Fibroblast of pulmonary artery (primary cell): ENCODE measurements at regions not wholly inside any gene's neighbourhood (a gene's known extent, or its start where the extent isn't known, plus 50 kb on each side); places are given as distances from the start of the nearest gene placed in this dataset.
"Not testable (repeated sequence)": the region's sequence is repeated elsewhere in the genome, so short reads cannot be mapped to it uniquely, and the experiment has no call there.

Experiments
- DNase-seq: peaks from one replicate; pipeline ENCODE4 v3.0.0-alpha.2; 2010; ENCODE audit warnings: low read depth
- H3K4me3 ChIP-seq: replicated peaks from 2 replicates; pipeline ENCODE4 v1.5.1; 2011; ENCODE audit warnings: low read depth, mild to moderate bottlenecking, control low read depth, low read length, moderate library complexity
- TF ChIP-seq, protein P1 (sequence below): IDR thresholded peaks from 2 replicates; pipeline ENCODE4 v1.5.1; 2011; ENCODE audit warnings: mild to moderate bottlenecking, control low read depth, low read length, inconsistent platforms; ENCODE audit errors: missing control alignments

DNA sequence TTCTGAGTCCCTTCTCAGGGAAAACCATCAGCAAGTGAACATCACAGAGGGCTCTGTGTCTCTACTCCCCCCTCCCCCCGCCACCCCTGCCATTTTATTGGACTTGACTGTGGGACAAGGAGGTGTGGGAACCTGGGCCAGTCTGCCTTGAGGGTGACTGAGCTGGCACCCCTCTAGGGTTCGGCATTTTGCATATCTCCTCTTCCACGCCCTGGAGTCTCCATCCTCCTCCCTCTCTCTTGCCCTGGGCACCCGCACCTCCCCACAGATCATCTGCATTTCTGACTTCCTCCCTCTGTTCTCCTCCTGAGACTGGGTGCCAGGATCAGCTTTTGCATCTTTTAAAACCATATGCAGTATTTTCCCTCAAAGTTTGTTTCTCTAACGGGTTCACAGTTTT, 107.1 kb upstream of the ERRFI1 start:
- peak; percentile 29 for DNase-seq
- TF ChIP-seq, protein P1, sequence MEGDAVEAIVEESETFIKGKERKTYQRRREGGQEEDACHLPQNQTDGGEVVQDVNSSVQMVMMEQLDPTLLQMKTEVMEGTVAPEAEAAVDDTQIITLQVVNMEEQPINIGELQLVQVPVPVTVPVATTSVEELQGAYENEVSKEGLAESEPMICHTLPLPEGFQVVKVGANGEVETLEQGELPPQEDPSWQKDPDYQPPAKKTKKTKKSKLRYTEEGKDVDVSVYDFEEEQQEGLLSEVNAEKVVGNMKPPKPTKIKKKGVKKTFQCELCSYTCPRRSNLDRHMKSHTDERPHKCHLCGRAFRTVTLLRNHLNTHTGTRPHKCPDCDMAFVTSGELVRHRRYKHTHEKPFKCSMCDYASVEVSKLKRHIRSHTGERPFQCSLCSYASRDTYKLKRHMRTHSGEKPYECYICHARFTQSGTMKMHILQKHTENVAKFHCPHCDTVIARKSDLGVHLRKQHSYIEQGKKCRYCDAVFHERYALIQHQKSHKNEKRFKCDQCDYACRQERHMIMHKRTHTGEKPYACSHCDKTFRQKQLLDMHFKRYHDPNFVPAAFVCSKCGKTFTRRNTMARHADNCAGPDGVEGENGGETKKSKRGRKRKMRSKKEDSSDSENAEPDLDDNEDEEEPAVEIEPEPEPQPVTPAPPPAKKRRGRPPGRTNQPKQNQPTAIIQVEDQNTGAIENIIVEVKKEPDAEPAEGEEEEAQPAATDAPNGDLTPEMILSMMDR, result no peak
- no peak overlapping the region for H3K4me3 ChIP-seq

DNA sequence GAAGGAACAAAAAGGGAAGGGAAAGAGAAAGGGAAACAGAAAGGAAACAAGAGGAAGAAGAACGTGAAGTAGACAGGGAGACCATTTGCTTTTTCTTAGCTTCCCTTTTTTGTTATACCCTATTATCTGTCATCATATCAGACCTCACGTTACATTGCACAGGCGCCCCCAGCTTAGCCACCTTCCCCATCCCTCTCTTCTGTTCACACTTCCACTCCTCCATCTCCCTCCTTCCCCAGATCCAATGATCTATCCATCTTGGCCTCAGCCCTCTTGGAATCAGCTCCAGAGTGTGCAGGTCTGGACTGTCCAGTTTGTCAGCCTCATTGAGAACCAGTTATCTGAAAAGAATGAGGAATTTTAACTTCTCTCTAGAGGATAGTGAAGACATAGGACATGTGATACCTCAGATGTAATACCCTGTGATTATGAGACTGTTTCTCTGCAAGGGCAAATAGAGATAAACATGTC, 101.1 kb upstream of the ERRFI1 start:
- TF ChIP-seq, protein P1, result no peak
- DNase-seq, result peak; percentile 22

DNA sequence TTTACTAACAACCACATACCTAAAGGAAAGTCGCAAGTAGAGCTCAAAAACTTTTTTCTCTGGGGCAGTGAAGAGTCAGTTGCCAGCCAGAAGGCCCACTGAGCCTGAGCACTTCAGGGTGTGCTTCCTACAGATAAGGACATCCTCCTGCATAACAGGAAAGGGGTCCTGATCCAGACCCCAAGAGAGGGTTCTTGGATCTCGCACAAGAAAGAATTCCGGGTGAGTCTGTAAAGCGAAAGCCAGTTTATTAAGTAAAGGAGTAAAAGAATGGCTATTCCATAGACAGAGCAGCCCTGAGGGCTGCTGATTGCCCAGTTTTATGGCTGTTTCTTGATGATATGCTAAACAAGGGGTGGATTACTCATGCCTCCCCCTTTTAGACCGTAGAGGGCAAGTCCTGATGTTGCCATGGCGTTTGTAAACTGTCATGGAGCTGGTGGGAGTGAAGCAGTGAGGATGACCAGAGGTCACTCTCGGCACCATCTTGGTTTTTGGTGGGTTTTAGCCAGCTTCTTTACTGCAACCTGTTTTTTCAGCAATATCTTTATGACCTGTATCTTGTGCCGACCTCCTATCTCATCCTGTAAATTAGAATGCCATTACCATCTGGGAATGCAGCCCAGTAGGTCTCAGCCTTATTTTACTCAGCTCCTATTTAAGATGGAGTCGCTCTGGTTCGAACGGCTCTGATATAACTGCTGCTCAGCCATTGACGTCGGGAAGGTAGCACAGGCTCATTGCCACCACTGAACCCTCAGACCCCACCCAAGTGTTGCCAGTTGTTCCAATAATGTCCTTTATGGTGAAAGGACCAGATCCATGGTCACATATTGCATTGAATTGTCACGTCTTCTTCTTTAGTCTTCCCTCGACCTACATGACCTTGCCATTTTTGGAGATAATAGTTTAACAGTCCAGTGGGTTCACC, 96.6 kb upstream of the ERRFI1 start:
- peak; percentile 52 for DNase-seq

More for the DNA sequence above, 101.1 kb upstream of the ERRFI1 start:
- no peak overlapping the region for H3K4me3 ChIP-seq

DNA sequence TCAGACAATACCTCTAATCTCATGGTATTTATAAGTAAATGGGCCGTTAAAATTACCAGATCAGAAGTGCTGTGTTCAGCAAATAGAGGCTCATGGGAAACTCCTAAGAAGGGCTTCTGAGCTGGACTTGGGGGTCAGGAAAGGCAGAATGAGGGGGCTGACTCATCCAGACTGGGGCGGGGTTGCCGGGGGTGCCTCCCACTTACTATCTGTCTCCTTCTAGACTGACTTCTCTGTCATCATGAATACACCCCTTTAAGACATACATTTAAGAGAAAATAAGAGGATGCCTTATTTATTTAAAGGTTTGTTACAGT, 96.0 kb upstream of the ERRFI1 start:
- DNase-seq, result peak; percentile 49
- H3K4me3 ChIP-seq, result no peak overlapping the region

More for the DNA sequence above, 96.6 kb upstream of the ERRFI1 start:
- TF ChIP-seq, protein P1, result no peak
- H3K4me3 ChIP-seq, result no peak overlapping the region

DNA sequence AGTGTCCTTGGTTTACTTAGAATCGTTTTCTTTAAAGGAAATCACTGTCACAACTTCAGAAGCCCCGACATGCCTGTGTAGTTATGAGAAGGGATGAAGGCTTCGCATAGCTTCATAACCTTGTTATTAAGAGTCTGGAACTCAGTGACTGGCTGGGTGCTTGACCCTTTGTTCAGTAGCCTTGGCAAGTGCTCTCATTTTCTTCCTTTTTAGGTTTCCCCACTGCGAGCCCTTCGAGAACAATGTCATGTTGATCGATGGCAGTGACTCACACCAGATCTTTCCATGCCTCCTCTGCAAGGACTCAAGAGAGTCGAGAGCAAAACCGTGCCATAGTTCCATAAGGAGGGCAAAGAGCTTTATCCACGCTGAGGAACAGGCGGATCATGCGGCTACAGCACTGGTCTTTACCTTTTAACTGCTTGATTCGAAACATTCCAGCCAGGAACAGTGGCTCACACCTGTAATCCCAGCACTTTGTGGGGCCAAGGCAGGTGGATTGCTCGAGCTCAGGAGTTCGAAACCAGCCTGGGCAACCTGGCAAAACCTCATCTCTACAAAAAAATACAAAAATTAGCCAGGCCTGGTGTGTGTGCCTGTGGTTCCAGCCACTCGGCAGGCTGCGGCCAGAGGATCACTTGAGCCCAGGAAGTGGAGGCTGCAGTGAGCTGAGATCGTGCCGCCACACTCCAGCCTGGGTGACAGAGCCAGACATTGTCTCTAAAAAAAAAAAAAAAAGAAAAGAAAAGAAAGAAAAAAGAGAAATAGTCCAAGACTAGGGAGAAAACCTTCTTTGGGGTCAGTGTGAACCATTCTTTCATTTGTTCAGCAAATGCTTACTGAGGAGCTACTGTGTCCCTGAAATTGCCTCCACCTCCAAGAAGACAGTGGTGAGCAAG, 95.4 kb upstream of the ERRFI1 start:
- TF ChIP-seq, protein P1, result no peak
- peak; percentile 94 for DNase-seq
- H3K4me3 ChIP-seq, result no peak overlapping the region

More for the DNA sequence above, 96.0 kb upstream of the ERRFI1 start:
- TF ChIP-seq, protein P1, result no peak

DNA sequence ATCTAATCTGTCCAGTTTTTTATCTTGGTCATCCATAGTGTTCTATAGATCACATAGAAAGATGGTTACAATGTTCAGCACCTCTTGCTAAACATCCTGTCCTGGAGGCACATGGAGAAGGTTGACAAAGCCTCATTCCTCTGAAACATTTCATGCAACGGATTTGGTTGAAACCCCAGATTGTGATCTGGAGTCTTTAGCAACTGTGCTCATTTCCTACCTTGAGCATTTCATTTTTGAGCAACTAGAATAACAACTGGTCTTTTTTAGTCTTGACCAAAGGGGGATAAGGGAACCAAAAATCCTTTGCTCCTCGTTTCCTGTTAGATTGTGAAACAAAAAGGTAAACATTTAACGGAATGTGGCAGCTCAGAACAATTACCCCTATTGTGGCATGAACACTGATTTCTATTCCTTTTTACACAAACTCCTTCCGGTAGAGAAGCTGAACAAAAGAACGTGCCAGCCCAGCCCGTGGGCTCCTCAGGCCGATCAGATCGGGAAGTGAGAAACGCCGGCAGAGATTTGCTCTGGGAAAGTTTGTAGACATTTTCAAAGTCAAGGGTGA, 94.7 kb upstream of the ERRFI1 start:
- no peak overlapping the region for H3K4me3 ChIP-seq

DNA sequence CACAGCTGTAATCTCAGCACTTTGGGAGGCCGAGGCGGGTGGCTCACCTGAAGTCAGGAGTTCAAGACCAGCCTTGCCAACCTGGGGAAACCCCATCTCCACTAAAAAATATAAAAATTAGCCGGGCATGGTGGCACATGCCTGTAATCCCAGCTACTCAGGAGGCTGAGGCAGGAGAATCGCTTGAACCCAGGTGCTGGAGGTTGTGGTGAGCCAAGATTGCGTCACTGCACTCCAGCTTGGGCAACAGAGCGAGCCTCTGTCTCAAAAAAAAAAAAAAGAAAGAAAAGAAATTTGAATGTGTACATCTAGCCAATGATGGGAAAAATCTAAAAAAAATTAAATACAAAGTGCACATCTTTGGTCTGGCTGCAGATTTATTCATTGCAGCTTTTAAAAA, 92.6 kb upstream of the ERRFI1 start:
- not testable (repeated sequence) for H3K4me3 ChIP-seq, DNase-seq

More for the DNA sequence above, 94.7 kb upstream of the ERRFI1 start:
- TF ChIP-seq, protein P1, result no peak
- DNase-seq, result peak; percentile 83
